HFFc6 (cell line): ENCODE measurements at regions not wholly inside any gene's neighbourhood (a gene's known extent, or its start where the extent isn't known, plus 50 kb on each side); places are given as distances from the start of the nearest gene placed in this dataset.
"Not testable (repeated sequence)": the region's sequence is repeated elsewhere in the genome, so short reads cannot be mapped to it uniquely, and the experiment has no call there.

Experiments
- DNase-seq: peaks from one replicate; pipeline ENCODE4 v3.0.0-alpha.2; 2018
- H3K27ac Mint-ChIP-seq: 2 replicates; pipeline ENCODE4 v1.8.0; 2020; ENCODE audit warnings: mild to moderate bottlenecking, mixed read lengths
- H3K27me3 Mint-ChIP-seq: 2 replicates; pipeline ENCODE4 v1.8.0; 2021; ENCODE audit warnings: mild to moderate bottlenecking, moderate library complexity, mixed read lengths; ENCODE audit not compliant: insufficient read depth
- H3K36me3 Mint-ChIP-seq: 2 replicates; pipeline ENCODE4 v1.8.0; 2021; ENCODE audit warnings: low read depth, mixed read lengths
- H3K4me1 Mint-ChIP-seq: 2 replicates; pipeline ENCODE4 v1.8.0; 2020; ENCODE audit warnings: low read depth, mixed read lengths
- H3K4me3 Mint-ChIP-seq: 2 replicates; pipeline ENCODE4 v1.8.0; 2020; ENCODE audit warnings: mild to moderate bottlenecking, moderate library complexity, mixed read lengths
- H3K9me3 Mint-ChIP-seq: 2 replicates; pipeline ENCODE4 v1.8.0; 2020; ENCODE audit warnings: mild to moderate bottlenecking, mixed read lengths
- CTCF ChIP-seq: fragments of 200-600 bp; sonication (generic); IDR thresholded peaks from 2 replicates; pipeline ENCODE4 v1.5.0; 2021; ENCODE audit warnings: antibody characterized with exemption, mild to moderate bottlenecking

DNA sequence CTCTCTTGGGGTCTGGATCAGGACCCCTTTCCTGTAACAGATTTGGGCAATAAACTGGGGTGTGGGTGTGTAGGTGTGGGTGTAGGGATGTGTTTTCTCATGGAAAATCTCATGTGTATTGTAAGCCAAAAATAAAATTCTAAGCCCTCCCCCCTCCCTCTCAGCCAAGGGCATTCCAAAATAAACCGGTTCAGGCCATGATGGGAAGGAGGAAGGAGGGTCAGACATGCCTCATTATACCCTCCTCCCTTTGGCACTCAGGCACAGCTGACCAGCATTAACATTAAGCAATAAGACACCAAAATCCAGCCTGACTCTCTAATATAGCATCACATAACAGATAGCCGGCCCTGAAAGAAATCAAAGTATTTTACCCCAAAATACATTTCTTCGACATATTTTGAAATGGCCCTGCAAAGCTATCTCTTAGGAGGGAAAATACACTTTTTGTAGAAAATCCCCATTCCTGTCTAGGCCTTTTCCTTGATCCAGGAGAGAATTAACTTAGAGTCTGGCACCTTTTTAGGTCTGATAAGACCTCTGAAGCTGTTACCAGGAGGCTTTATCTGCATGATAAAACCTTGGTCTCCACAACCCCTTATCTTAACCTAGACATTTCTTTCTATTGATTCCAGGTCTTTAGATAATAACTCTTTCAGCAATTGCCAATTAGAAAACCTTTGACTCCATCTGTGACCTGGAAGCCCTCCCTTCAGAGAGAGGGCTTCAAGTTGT lies 128.7 kb upstream of the COL5A2 start:
- DNase-seq = no peak
- Mint-ChIP-seq H3K4me1 (peaks cover 34% of the 10 kb centered on the region), H3K4me3 (no peak overlapping the region), H3K9me3 (no peaks in the 10 kb centered on the region), H3K27me3 (no peaks in the 10 kb centered on the region; the same call in 1 of the 2 replicates), H3K27ac (no peak overlapping the region), H3K36me3 (0 out of 2 replicates have a peak, but pooled peaks cover 5% of the 10 kb centered on the region)
- TF ChIP-seq CTCF = no peak

DNA sequence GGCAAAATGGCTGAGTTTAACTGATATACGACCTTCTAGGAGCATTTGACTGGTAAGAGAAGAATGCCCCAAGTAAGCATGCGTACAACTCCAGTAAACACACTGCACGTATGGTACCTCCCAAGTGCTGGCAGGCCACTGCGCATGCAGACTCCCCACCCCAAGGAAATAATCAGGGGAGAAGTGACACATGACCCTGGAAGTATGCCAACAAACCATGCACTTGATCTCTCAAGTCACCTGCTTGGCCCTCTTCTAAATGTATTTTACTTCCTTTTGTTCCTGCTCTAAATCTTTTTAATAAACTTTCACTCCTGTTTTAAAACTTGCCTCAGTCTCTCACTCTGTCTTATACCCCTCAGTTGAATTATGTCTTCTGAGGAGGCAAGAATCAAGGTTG lies 129.8 kb upstream of the COL5A2 start:
- Mint-ChIP-seq H3K27me3 (no peaks in the 10 kb centered on the region; the same call in 1 of the 2 replicates), H3K4me1 (peaks cover 31% of the 10 kb centered on the region), H3K27ac (no peak overlapping the region), H3K36me3 (0 out of 2 replicates have a peak, but pooled peaks cover 5% of the 10 kb centered on the region), H3K9me3 (no peaks in the 10 kb centered on the region), H3K4me3 (no peak overlapping the region)
- DNase-seq = no peak
- no peak for TF ChIP-seq CTCF

DNA sequence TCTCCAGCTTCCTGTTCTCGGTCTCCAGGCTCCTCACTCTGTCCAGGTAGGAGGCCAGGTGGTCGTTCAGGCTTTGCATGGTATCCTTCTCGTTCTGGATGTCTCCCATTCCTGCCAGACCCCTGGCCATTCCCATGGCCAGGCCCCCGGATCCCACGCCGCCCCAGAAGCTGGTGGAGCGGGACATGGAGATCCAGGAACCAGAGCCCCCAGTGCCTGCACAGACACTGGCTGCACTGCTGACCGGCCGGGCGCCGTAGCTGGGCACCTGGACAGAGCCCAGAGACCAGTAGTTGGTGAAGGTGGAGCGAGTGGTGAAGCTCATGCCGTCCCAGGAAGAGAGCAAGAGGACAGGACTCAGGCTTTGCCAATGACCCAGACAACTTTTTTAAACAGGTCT lies 129.1 kb upstream of the WDR75 start:
- DNase-seq = no peak
- no peak for TF ChIP-seq CTCF
- Mint-ChIP-seq H3K36me3 (0 out of 2 replicates have a peak, but pooled peaks cover 5% of the 10 kb centered on the region), H3K27me3 (no peaks in the 10 kb centered on the region; the same call in 1 of the 2 replicates), H3K4me1 (peaks cover 5% of the 10 kb centered on the region; the same call in 1 of the 2 replicates), H3K4me3 (no peak overlapping the region), H3K9me3 (no peaks in the 10 kb centered on the region), H3K27ac (no peak overlapping the region)

- no peak for TF ChIP-seq CTCF
- no peaks in the 10 kb centered on the region; the same call in 1 of the 2 replicates for H3K27me3 Mint-ChIP-seq
- no peak overlapping the region for H3K27ac Mint-ChIP-seq
Measured at GRCh38 chr2:189312643-189313042, 128.6 kb upstream of the WDR75 start.

GRCh38 chr2:189318761-189319160 lies 122.5 kb upstream of the WDR75 start:
- H3K4me3 Mint-ChIP-seq = no peak overlapping the region
- DNase-seq = no peak
- no peak overlapping the region for H3K27ac Mint-ChIP-seq
- no peaks in the 10 kb centered on the region for H3K27me3 Mint-ChIP-seq
- no peaks in the 10 kb centered on the region for H3K4me1 Mint-ChIP-seq
- peaks cover 30% of the 10 kb centered on the region for H3K9me3 Mint-ChIP-seq
- no peak for TF ChIP-seq CTCF
- peaks cover 22% of the 10 kb centered on the region for H3K36me3 Mint-ChIP-seq

More at GRCh38 chr2:189312643-189313042, 128.6 kb upstream of the WDR75 start:
- Mint-ChIP-seq H3K36me3 (0 out of 2 replicates have a peak, but pooled peaks cover 5% of the 10 kb centered on the region), H3K9me3 (no peaks in the 10 kb centered on the region), H3K4me1 (peaks cover 5% of the 10 kb centered on the region; the same call in 1 of the 2 replicates), H3K4me3 (no peak overlapping the region)
- no peak for DNase-seq

GRCh38 chr2:189319424-189319823 lies 121.8 kb upstream of the WDR75 start:
- not testable (repeated sequence) for H3K4me3 Mint-ChIP-seq, H3K4me1 Mint-ChIP-seq, H3K27ac Mint-ChIP-seq, DNase-seq, H3K27me3 Mint-ChIP-seq
- Mint-ChIP-seq H3K36me3 (peaks cover 22% of the 10 kb centered on the region), H3K9me3 (peaks cover 30% of the 10 kb centered on the region)
